SH-SY5Y (cell line): ENCODE measurements at regions not wholly inside any gene's neighbourhood (a gene's known extent, or its start where the extent isn't known, plus 50 kb on each side); places are given as distances from the start of the nearest gene placed in this dataset.

Experiments used
- GATA2 ChIP-seq: IDR thresholded peaks from 2 replicates; pipeline ENCODE4 v1.6.1; 2011; ENCODE audit warnings: mild to moderate bottlenecking, low read depth, low read length
- GATA3 ChIP-seq: IDR thresholded peaks from 2 replicates; pipeline ENCODE4 v1.6.1; 2011; ENCODE audit warnings: low read depth, mild to moderate bottlenecking, low read length, moderate library complexity

- TF ChIP-seq GATA2 (no peak), GATA3 (no peak)
Measured at GRCh38 chr11:121767433-121767832, 314.7 kb upstream of the SORL1-AS1 start.
